ENCODE measurements at regions not wholly inside any gene's neighbourhood (a gene's known extent, or its start where the extent isn't known, plus 50 kb on each side); places are given as distances from the start of the nearest gene placed in this dataset.

DNA sequence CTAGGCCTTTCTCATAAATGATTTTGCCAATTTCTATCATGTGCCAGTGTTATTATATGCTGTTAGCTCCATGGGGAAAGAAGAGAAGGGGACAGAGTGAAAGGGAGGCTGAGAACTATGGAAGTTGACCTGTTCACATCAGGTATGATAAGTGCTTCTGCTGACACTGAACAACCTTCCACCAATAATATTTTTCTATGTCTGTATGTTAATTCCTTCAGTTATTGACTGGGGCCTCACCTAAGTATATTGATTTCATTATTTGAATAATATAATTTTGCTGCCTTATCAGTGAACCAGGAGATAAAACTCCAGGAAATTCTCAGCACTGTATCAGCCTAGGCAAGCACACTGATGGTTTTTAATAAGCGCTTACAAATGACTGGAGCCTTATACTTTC, 262.8 kb downstream of the SNCA start:
- Histone ChIP-seq H3K27ac (no peak overlapping the region), H3K9me3 (no peaks in the 10 kb centered on the region), H3K4me1 (no peaks in the 10 kb centered on the region), H3K27me3 (ENCODE audit: insufficient read depth in 3 of 3, low read length in 2 of 3) (no peaks in the 10 kb centered on the region), H3K4me3 (no peak overlapping the region), H3K36me3 (ENCODE audit: insufficient read depth in 1 of 2, low read depth in 1 of 2) (no peaks in the 10 kb centered on the region)
- no peak for ATAC-seq
- intact Hi-C loops (cut with DNase I) = no loop called here
- no peak for DNase-seq
- TF ChIP-seq, protein P1, sequence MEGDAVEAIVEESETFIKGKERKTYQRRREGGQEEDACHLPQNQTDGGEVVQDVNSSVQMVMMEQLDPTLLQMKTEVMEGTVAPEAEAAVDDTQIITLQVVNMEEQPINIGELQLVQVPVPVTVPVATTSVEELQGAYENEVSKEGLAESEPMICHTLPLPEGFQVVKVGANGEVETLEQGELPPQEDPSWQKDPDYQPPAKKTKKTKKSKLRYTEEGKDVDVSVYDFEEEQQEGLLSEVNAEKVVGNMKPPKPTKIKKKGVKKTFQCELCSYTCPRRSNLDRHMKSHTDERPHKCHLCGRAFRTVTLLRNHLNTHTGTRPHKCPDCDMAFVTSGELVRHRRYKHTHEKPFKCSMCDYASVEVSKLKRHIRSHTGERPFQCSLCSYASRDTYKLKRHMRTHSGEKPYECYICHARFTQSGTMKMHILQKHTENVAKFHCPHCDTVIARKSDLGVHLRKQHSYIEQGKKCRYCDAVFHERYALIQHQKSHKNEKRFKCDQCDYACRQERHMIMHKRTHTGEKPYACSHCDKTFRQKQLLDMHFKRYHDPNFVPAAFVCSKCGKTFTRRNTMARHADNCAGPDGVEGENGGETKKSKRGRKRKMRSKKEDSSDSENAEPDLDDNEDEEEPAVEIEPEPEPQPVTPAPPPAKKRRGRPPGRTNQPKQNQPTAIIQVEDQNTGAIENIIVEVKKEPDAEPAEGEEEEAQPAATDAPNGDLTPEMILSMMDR (IDR thresholded peaks at IDR 0.05) = no peak
- 95 to 100% (median 98%) methylated on average over 1 of the region's 1 CpG for WGBS, 3 donors

DNA sequence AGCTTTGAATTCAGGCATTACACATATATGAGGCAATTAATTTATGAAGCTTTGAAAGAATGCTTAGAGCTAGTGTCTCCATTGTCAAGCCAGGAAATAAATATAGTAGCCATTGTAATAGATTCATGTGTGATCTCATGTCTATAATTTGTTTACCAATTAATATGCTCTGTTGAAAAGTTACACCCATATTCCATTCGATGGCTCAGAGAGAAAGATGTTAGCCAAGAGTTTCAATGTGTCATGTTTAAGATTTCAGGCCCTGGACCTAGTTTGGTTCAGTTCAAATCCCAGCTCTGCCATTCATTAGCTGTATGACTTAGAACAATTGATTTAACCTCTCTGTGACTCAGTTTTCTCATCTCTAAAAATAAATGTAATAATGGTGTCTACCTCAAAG, 263.3 kb downstream of the SNCA start:
- H3K9me3 ChIP-seq = no peaks in the 10 kb centered on the region
- H3K36me3 ChIP-seq (ENCODE audit: insufficient read depth in 1 of 2, low read depth in 1 of 2) = no peaks in the 10 kb centered on the region
- no peaks in the 10 kb centered on the region for H3K4me1 ChIP-seq
- no peaks in the 10 kb centered on the region for H3K27me3 ChIP-seq (ENCODE audit: insufficient read depth in 3 of 3, low read length in 2 of 3)
- intact Hi-C loops (cut with DNase I) = no loop called here
- H3K27ac ChIP-seq = no peak overlapping the region
- 24 to 50% (median 43%) methylated on average over 1 of the region's 1 CpG for WGBS, 3 donors
- H3K4me3 ChIP-seq = no peak overlapping the region
- TF ChIP-seq, protein P1 (IDR thresholded peaks at IDR 0.05) = no peak
- ATAC-seq (no peak), DNase-seq (no peak)

DNA sequence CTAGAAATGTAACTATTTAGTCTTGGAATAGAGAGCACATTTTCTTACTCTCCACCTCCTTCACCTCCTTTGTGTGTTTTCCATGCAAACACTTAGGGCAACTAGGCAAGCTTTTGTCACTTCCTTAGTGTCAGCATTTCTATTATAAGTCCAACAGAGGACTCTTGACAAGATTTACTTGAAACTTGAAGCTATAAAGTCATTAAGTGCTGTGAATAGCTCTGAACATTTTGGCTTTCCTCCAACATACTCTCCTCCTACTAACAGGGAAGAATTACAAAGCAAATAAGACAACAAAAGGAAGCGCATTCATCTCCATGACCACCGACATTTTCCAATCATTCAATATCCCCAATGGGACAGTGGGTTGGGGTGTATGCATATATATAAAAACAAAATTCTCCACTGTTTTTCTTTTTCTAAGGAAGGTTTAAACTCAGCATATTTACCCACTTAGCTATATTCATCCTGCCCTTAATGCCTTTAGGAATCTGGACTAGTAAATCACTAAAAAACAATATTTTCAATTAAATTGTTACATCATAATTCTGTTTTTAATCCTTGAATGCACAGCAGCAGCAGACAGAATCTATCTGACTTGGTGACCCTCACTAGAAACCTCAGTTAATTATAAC, 264.6 kb downstream of the SNCA start:
- no peak for DNase-seq
- Histone ChIP-seq H3K4me1 (no peaks in the 10 kb centered on the region), H3K36me3 (ENCODE audit: insufficient read depth in 1 of 2, low read depth in 1 of 2) (no peaks in the 10 kb centered on the region), H3K27ac (no peak overlapping the region), H3K9me3 (no peaks in the 10 kb centered on the region), H3K4me3 (no peak overlapping the region), H3K27me3 (ENCODE audit: insufficient read depth in 3 of 3, low read length in 2 of 3) (no peaks in the 10 kb centered on the region)
- 17 to 20% (median 20%) methylated on average over 2 of the region's 2 CpGs for WGBS, 3 donors
- ATAC-seq = no peak
- TF ChIP-seq, protein P1 (IDR thresholded peaks at IDR 0.05) = no peak
- intact Hi-C loops (cut with DNase I) = no loop called here

DNA sequence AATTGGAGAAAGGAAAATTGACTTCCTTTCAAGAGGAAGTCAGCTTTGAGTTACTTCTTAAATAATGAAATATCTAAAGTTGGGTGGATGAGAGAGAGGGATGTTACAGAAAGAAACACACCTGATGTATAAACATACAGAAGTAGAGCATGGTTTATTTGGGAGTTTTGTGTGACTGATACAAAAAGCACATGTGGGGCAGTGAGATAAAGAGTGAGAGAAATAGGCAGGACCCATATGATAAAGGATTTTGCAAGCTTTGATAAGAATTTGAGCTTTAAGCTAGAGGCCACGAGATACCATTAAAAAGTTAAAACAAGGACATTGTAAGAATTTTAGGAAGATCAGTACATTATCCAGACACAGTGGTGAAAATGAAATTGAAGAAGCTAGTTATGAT, 263.3 kb upstream of the GPRIN3 start:
- no peaks in the 10 kb centered on the region for H3K36me3 ChIP-seq (ENCODE audit: insufficient read depth in 1 of 2, low read depth in 1 of 2)
- no peaks in the 10 kb centered on the region for H3K4me1 ChIP-seq
- DNase-seq (no peak), ATAC-seq (no peak)
- no peaks in the 10 kb centered on the region for H3K27me3 ChIP-seq (ENCODE audit: insufficient read depth in 3 of 3, low read length in 2 of 3)
- H3K9me3 ChIP-seq = no peaks in the 10 kb centered on the region
- TF ChIP-seq, protein P1 (IDR thresholded peaks at IDR 0.05) = no peak
- no peak overlapping the region for H3K27ac ChIP-seq
- 74 to 79% (median 78%) methylated on average over 1 of the region's 1 CpG for WGBS, 3 donors
- no peak overlapping the region for H3K4me3 ChIP-seq
- intact Hi-C loops (cut with DNase I) = no loop called here

DNA sequence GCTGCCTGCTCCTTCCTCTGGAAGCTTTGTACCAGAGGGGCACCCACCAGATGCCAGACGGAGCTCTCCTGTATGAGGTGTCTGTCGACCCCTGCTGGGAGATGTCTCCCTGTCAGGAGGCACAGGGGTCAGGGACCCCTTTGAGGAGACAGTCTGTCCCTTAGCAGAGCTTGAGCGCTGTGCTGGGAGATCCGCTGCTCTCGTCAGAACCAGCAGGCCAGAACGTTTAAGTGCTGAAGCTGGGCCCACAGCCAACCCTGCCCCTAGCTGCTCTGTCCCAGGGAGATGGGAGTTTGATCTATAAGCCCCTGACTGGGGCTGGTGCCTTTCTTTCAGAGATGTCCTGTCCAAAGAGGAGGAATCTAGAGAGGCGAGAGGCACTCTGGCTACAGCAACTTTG, 260.3 kb upstream of the GPRIN3 start:
- Histone ChIP-seq H3K4me3 (no peak overlapping the region), H3K36me3 (ENCODE audit: insufficient read depth in 1 of 2, low read depth in 1 of 2) (no peaks in the 10 kb centered on the region), H3K27me3 (ENCODE audit: insufficient read depth in 3 of 3, low read length in 2 of 3) (no peaks in the 10 kb centered on the region), H3K4me1 (no peaks in the 10 kb centered on the region), H3K27ac (no peak overlapping the region), H3K9me3 (no peaks in the 10 kb centered on the region)
- DNase-seq (no peak), ATAC-seq (no peak)
- intact Hi-C loops (cut with DNase I) = no loop called here
- TF ChIP-seq, protein P1 (IDR thresholded peaks at IDR 0.05) = no peak
- 66 to 87% (median 82%) methylated on average over 7 of the region's 7 CpGs for WGBS, 3 donors
